ENCODE measurements at regions not wholly inside any gene's neighbourhood (a gene's known extent, or its start where the extent isn't known, plus 50 kb on each side); places are given as distances from the start of the nearest gene placed in this dataset.

GRCh38 chr1:2916706-2917105, 104.6 kb upstream of the ACTRT2 start:
- no peak for DNase-seq (ENCODE audit: low read depth)

GRCh38 chr1:2917284-2917683, 104.0 kb upstream of the ACTRT2 start:
- no peak for DNase-seq (ENCODE audit: low read depth)

GRCh38 chr1:2918441-2918840, 102.8 kb upstream of the ACTRT2 start:
- DNase-seq (ENCODE audit: low read depth), result no peak

- DNase-seq (ENCODE audit: low read depth), result no peak
Observed at GRCh38 chr1:2919841-2920240, 101.4 kb upstream of the ACTRT2 start.

GRCh38 chr1:2920421-2921015, 100.7 kb upstream of the ACTRT2 start:
- DNase-seq (ENCODE audit: low read depth), result no peak

GRCh38 chr1:2921970-2922686, 99.1 kb upstream of the ACTRT2 start:
- DNase-seq (ENCODE audit: low read depth), result peak; percentile 20

GRCh38 chr1:2923351-2923750, 97.9 kb upstream of the ACTRT2 start:
- no peak for DNase-seq (ENCODE audit: low read depth)

- DNase-seq (ENCODE audit: low read depth), result no peak
Observed at GRCh38 chr1:2925291-2925690, 96.0 kb upstream of the ACTRT2 start.

GRCh38 chr1:2925918-2926317, 95.3 kb upstream of the ACTRT2 start:
- no peak for DNase-seq (ENCODE audit: low read depth)

- no peak for DNase-seq (ENCODE audit: low read depth)
Observed at GRCh38 chr1:2926447-2927055, 94.7 kb upstream of the ACTRT2 start.

- no peak for DNase-seq (ENCODE audit: low read depth)
Observed at GRCh38 chr1:2927393-2928360, 93.6 kb upstream of the ACTRT2 start.

GRCh38 chr1:2928366-2929325, 92.6 kb upstream of the ACTRT2 start:
- no peak for DNase-seq (ENCODE audit: low read depth)

- DNase-seq (ENCODE audit: low read depth), result no peak
Observed at GRCh38 chr1:2929335-2929734, 91.9 kb upstream of the ACTRT2 start.

GRCh38 chr1:2930016-2930815, 91.1 kb upstream of the ACTRT2 start:
- DNase-seq (ENCODE audit: low read depth), result no peak

- no peak for DNase-seq (ENCODE audit: low read depth)
Observed at GRCh38 chr1:2930913-2931723, 90.1 kb upstream of the ACTRT2 start.

GRCh38 chr1:2931724-2932401, 89.4 kb upstream of the ACTRT2 start:
- no peak for DNase-seq (ENCODE audit: low read depth)

GRCh38 chr1:2932671-2933350, 88.5 kb upstream of the ACTRT2 start:
- DNase-seq (ENCODE audit: low read depth), result no peak

- DNase-seq (ENCODE audit: low read depth), result no peak
Observed at GRCh38 chr1:2933431-2934155, 87.7 kb upstream of the ACTRT2 start.
